Activated naive CD4-positive, alpha-beta T cell treated with anti-CD3 and anti-CD28 coated beads for 36 hours (primary cell): ENCODE measurements at regions not wholly inside any gene's neighbourhood (a gene's known extent, or its start where the extent isn't known, plus 50 kb on each side); places are given as distances from the start of the nearest gene placed in this dataset.
A peak's percentile ranks its signal among the peaks of the same experiment; 100 is the strongest.
"Not testable (repeated sequence)": the region's sequence is repeated elsewhere in the genome, so short reads cannot be mapped to it uniquely, and the experiment has no call there.

ENCODE experiments used
- CTCF ChIA-PET: fragments of 350-600 bp; sonication (Branson Sonifier 250); formaldehyde crosslinking; loops from one replicate; lab custom pipeline; 2021; ENCODE audit warnings: antibody characterized with exemption; lab: Charles Lee
- DNase-seq: peaks from one replicate; pipeline ENCODE4 v3.0.0-alpha.2; 2020
- H3K27ac Mint-ChIP-seq: one replicate; pipeline ENCODE4 v1.8.0; 2021; ENCODE audit warnings: mild to moderate bottlenecking, mixed read lengths
- H3K27me3 Mint-ChIP-seq: one replicate; pipeline ENCODE4 v1.8.0; 2021; ENCODE audit warnings: low read depth, mixed read lengths
- H3K36me3 Mint-ChIP-seq: one replicate; pipeline ENCODE4 v1.8.0; 2021; ENCODE audit warnings: low read depth, mixed read lengths
- H3K4me1 Mint-ChIP-seq: one replicate; pipeline ENCODE4 v1.8.0; 2021; ENCODE audit warnings: low read depth, mixed read lengths
- H3K4me3 Mint-ChIP-seq: one replicate; pipeline ENCODE4 v1.8.0; 2021; ENCODE audit warnings: mild to moderate bottlenecking, moderate library complexity, mixed read lengths
- H3K9me3 Mint-ChIP-seq: one replicate; pipeline ENCODE4 v1.8.0; 2021; ENCODE audit warnings: mixed read lengths
- intact Hi-C: fragments of 100-400 bp; cut with micrococcal nuclease; formaldehyde crosslinking; loops from one replicate; pipeline ENCODE4 v1.15.1; 2023

DNA sequence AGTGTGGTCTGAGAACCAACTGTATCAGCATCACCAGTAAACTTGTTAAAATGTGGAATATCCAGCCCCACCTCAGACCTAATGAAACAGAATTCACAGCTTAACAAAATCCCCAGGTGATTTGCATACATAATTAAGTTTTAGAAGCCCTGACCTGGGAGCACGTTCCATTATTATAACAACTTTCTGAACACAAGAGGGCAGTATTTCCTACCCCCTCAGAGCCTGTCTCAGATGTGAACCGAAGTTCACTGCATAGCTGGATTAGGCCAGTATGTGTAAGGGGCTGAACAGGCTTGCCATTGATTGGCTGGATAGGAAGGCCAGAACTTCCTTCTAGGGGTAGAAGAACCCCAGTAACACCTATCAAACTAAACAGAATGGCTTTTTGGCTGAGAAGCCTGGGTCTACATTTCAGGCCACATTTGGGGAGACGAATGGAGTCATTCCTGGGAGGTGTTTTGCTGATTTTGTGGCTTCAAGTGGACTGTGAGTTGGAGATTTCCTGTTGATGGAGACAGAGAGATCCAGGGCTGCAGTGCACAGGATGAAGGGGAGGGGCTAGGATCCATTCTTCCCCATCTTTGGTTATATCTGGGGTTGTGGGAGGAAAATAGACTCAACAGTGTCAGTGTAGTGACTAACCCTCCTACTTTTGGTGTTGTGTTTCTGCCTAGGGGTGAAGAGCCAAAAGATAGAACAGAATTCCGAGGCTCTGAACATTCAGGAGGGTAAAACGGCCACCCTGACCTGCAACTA, 94.7 kb upstream of the OR4E1 start:
- intact Hi-C loops, result loop anchor here (1.0 to 5.0 kb wide), 5 partner anchors 19 to 802 kb away; no protein-coding TSS in a partner anchor
- H3K4me3 Mint-ChIP-seq, result peak overlapping the region; percentile 72
- CTCF ChIA-PET, result interaction anchor here (0.6 to 1.7 kb wide), 20 partner anchors 11 to 1225 kb away, joined by 3 to 8 read pairs (median 4); no protein-coding TSS in a partner anchor
- H3K9me3 Mint-ChIP-seq, result no peaks in the 10 kb centered on the region
- H3K36me3 Mint-ChIP-seq, result no peaks in the 10 kb centered on the region
- peak; percentile 39 for DNase-seq
- H3K27me3 Mint-ChIP-seq, result no peaks in the 10 kb centered on the region
- H3K27ac Mint-ChIP-seq, result peak overlapping the region; percentile 83
- H3K4me1 Mint-ChIP-seq, result peaks cover 9% of the 10 kb centered on the region

DNA sequence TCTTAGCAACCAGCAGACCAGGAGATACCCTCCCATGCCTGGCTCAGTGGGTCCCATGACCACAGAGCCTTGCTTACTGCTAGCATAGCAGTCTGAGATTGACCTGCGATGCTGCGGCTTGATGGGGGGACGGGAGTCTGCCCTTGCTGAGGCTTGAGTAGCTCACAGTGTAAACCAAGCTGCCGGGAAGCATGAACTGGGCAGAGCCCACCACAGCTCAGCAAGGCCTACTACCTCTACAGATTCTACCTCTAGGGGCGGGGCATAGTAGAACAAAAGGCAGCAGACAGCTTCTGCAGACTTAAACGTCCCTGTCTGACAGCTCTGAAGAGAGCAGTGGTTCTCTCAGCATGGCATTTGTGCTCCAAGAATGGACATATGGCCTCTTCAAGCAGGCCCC, 86.7 kb upstream of the OR4E1 start:
- CTCF ChIA-PET, result interaction anchor here (1.5 to 1.9 kb wide), 2 partner anchors 11 to 65 kb away, joined by 7 to 8 read pairs; no protein-coding TSS in a partner anchor
- H3K36me3 Mint-ChIP-seq, intact Hi-C loops, H3K27ac Mint-ChIP-seq, H3K4me1 Mint-ChIP-seq, H3K9me3 Mint-ChIP-seq, H3K4me3 Mint-ChIP-seq, DNase-seq: not testable (repeated sequence)
- H3K27me3 Mint-ChIP-seq, result peaks cover 11% of the 10 kb centered on the region

DNA sequence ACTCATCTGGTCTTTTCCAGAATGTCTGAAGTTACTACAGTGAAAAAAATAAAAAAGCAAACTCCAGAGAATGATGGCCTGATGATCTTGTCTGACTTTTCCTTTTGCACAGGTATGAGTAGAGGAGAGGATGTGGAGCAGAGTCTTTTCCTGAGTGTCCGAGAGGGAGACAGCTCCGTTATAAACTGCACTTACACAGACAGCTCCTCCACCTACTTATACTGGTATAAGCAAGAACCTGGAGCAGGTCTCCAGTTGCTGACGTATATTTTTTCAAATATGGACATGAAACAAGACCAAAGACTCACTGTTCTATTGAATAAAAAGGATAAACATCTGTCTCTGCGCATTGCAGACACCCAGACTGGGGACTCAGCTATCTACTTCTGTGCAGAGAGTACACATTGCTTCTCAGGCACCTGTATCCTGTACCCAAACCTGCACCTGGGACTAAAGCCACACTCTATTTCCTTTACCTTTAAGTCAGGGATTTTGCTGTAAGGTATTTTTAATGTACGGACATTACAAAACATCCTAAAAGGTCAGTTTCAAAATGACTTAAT, 75.8 kb upstream of the OR4E1 start:
- Mint-ChIP-seq H3K4me3 (peak overlapping the region; percentile 71), H3K27me3 (peaks cover 4% of the 10 kb centered on the region), H3K4me1 (peaks cover 10% of the 10 kb centered on the region), H3K36me3 (no peaks in the 10 kb centered on the region), H3K9me3 (no peaks in the 10 kb centered on the region), H3K27ac (peak overlapping the region; percentile 67)
- no peak for DNase-seq
- intact Hi-C loops, result loop anchor here (2.0 kb wide), 2 partner anchors 15 to 19 kb away; no protein-coding TSS in a partner anchor
- CTCF ChIA-PET, result interaction anchor here (0.6 to 2.1 kb wide), 25 partner anchors 9 to 907 kb away, joined by 3 to 9 read pairs (median 4); no protein-coding TSS in a partner anchor

DNA sequence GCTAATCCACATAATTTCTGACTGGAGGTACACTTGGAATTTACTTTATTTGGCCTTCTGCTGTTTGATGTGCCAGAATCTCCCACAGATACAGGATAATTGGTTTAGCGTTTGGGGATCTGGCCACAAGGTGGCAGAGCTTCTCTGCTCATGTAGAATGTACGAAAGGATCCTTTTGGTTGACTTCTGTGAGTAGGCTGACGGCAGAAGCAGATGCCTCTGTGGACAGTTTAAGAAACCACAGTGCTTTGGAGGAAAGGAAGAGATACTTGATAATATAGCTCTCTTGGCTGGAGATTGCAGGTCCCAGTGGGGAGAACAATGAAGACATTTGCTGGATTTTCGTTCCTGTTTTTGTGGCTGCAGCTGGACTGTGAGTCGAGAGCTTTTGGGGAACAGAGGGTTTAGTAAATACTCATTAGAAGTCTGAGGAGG, 75.3 kb upstream of the OR4E1 start:
- Mint-ChIP-seq H3K36me3 (no peaks in the 10 kb centered on the region), H3K27ac (peak overlapping the region; percentile 67), H3K4me1 (peaks cover 10% of the 10 kb centered on the region), H3K27me3 (peaks cover 4% of the 10 kb centered on the region), H3K4me3 (peak overlapping the region; percentile 71), H3K9me3 (no peaks in the 10 kb centered on the region)
- CTCF ChIA-PET, result interaction anchor here (0.6 to 2.1 kb wide), 20 partner anchors 8 to 808 kb away, joined by 3 to 9 read pairs (median 4); no protein-coding TSS in a partner anchor
- peak; percentile 81 for DNase-seq
- intact Hi-C loops, result loop anchor here (2.0 kb wide), 2 partner anchors 14 to 20 kb away; no protein-coding TSS in a partner anchor

DNA sequence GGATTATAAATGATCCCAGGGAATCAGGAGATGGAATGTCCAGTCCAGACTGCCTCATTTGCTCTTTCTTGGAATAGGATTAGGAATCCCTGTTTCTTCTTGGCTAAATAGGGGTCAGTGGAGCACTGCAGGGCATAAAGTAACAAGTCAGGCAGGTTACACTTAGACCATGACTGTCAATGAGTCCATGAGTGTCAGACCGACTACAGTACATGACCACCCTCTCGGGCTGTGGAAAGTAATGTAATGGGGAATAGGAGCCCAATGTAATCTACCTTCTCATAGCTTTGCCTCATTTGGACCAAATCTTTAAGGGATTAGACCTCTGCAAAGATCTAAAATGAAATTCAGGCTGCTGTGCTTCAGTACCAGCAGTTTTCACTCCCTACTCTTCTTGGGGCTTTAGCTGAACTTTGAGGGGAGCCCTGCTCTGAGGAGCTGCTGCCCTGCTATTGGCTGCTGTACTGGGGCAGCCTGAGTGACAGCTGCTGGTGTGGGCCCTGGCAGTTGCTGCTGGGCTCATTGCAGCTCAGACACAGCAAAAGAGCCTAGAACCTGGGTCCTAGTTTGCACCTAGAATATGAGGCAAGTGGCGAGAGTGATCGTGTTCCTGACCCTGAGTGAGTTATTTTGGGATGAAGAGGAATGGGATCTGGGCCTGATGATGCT, 62.2 kb upstream of the OR4E1 start:
- CTCF ChIA-PET, result interaction anchor here (0.6 to 2.9 kb wide), 6 partner anchors 13 to 65 kb away, joined by 3 to 27 read pairs (median 6); no protein-coding TSS in a partner anchor
- peaks cover 27% of the 10 kb centered on the region for H3K27me3 Mint-ChIP-seq
- H3K4me1 Mint-ChIP-seq, result peaks cover 6% of the 10 kb centered on the region
- DNase-seq, result no peak
- peak overlapping the region; percentile 65 for H3K27ac Mint-ChIP-seq
- intact Hi-C loops, result loop anchor here (2.0 to 10.0 kb wide), 3 partner anchors 13 to 832 kb away; no protein-coding TSS in a partner anchor
- H3K9me3 Mint-ChIP-seq, result no peaks in the 10 kb centered on the region
- H3K4me3 Mint-ChIP-seq, result peak overlapping the region; percentile 61
- no peaks in the 10 kb centered on the region for H3K36me3 Mint-ChIP-seq

DNA sequence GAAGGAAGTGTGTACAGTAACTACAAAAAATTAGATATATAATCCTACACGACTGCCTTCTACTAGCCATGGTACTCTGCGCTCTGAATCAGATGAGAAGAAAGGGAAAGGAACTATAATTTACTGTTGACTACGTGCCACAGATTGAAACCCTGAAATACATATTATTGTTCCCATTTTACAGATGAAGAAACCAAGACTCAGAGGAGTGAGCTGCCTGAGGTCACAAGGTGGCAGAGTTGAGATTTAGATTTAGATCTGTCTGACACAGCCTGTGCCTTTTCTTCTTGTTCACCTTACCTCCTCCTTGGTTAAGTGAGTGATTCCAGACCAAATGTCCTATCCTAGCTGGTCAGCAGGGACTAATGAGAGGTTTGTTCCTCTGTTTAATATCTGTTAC, 61.6 kb upstream of the OR4E1 start:
- no peak for DNase-seq
- H3K36me3 Mint-ChIP-seq, result no peaks in the 10 kb centered on the region
- H3K9me3 Mint-ChIP-seq, result no peaks in the 10 kb centered on the region
- intact Hi-C loops, result loop anchor here (2.0 to 10.0 kb wide), 3 partner anchors 14 to 832 kb away; no protein-coding TSS in a partner anchor
- peak overlapping the region; percentile 65 for H3K27ac Mint-ChIP-seq
- peaks cover 10% of the 10 kb centered on the region for H3K4me1 Mint-ChIP-seq
- CTCF ChIA-PET, result interaction anchor here (1.0 to 2.9 kb wide), 9 partner anchors 12 to 91 kb away, joined by 3 to 27 read pairs (median 3); no protein-coding TSS in a partner anchor
- peaks cover 23% of the 10 kb centered on the region for H3K27me3 Mint-ChIP-seq
- peak overlapping the region; percentile 61 for H3K4me3 Mint-ChIP-seq

DNA sequence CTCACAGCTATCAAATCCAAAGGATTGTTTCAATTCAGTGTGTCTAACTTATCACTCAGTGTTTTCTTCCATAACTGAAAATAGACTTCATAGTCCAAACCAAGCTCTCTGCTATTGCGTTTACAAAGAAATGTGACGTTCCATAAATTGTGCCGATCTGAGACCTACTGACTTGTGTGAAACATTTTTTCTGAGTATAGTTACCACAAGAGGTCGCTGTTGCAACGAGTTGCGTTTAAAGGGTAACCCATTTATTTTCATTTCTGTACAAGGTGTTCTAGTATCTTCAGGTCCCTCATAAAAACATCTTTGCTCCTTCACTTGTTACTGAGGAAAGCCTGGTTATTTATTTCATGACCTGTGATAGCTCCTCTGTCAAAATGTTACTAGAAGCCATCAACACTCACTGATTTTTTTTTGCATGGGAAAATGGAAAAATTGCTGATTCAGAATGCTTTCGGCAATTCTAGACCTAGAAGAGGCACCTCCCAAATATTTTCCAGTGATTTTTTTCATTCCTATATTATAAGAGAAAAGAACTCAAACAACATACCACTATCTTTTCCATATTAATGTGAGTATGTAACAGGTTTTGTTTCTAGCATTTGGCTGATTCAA, 60.9 kb upstream of the OR4E1 start:
- H3K4me1 Mint-ChIP-seq, result peaks cover 16% of the 10 kb centered on the region
- intact Hi-C loops, result loop anchor here (2.0 to 10.0 kb wide), 4 partner anchors 14 to 833 kb away; no protein-coding TSS in a partner anchor
- CTCF ChIA-PET, result interaction anchor here (0.8 to 2.9 kb wide), 13 partner anchors 8 to 1015 kb away, joined by 3 to 27 read pairs (median 3); no protein-coding TSS in a partner anchor
- peaks cover 16% of the 10 kb centered on the region for H3K27me3 Mint-ChIP-seq
- no peaks in the 10 kb centered on the region for H3K9me3 Mint-ChIP-seq
- peak overlapping the region; percentile 65 for H3K27ac Mint-ChIP-seq
- no peaks in the 10 kb centered on the region for H3K36me3 Mint-ChIP-seq
- H3K4me3 Mint-ChIP-seq, result peak overlapping the region; percentile 61
- peak; percentile 66 for DNase-seq

DNA sequence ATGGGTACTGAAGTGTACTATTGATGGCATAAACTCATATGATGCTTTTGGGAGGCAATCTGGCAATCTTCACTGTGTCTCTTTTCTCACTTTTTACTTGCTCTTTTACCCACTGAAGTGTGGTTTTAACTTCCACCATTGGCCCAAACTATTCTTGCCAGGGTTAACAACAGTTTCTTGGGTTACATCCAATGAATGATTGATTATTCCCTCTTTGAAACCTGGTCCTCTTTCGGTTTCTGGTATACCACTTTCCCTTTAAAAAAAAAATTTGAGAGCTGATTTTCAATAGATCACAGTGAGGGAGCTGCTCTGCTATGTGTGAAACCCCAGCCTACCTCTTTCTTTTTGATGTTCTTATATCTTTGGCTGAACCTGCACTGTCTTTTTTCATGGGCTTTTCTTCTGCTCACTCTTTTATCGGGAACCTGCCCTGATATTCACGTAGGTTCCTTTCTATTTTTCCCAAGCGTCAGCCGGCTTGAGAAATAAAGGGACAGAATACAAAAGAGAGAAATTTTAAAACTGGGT, 56.1 kb upstream of the OR4E1 start:
- peak overlapping the region; percentile 40 for H3K4me3 Mint-ChIP-seq
- peaks cover 18% of the 10 kb centered on the region for H3K4me1 Mint-ChIP-seq
- peak overlapping the region; percentile 59 for H3K27ac Mint-ChIP-seq
- peaks cover 3% of the 10 kb centered on the region for H3K27me3 Mint-ChIP-seq
- CTCF ChIA-PET, result interaction anchor here (0.7 kb wide), 1 partner anchor 18 kb away, joined by 3 read pairs; no protein-coding TSS in a partner anchor
- H3K36me3 Mint-ChIP-seq, result no peaks in the 10 kb centered on the region
- intact Hi-C loops, result loop anchor here (5.0 to 10.0 kb wide), 2 partner anchors 95 to 828 kb away; no protein-coding TSS in a partner anchor
- no peak for DNase-seq
- no peaks in the 10 kb centered on the region for H3K9me3 Mint-ChIP-seq

DNA sequence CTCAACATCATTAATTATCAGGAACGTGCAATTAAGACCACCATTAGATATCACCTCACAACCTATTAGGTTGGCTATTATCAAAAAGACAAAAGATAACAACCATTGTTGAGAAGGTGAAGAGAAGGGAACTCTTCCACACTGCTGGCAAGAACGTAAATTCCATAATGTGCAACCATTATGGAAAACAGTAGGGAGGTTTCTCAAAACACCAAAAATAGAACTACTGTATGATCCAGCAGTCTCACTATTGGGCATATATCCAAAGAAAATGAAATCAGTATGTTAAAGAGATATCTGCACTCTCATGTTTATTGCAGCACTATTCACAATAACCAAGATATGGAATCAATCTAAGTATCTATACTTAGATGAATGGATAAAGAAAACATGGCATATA, 51.6 kb upstream of the OR4E1 start:
- CTCF ChIA-PET, result interaction anchor here (3.7 to 4.0 kb wide), 2 partner anchors 10 to 13 kb away, joined by 13 to 27 read pairs; no protein-coding TSS in a partner anchor
- DNase-seq, result no peak
- peaks cover 9% of the 10 kb centered on the region for H3K4me1 Mint-ChIP-seq
- peaks cover 12% of the 10 kb centered on the region for H3K27me3 Mint-ChIP-seq
- H3K9me3 Mint-ChIP-seq, result no peaks in the 10 kb centered on the region
- no peaks in the 10 kb centered on the region for H3K36me3 Mint-ChIP-seq
- H3K4me3 Mint-ChIP-seq, result no peak overlapping the region
- intact Hi-C loops, result no loop called here
- no peak overlapping the region for H3K27ac Mint-ChIP-seq

DNA sequence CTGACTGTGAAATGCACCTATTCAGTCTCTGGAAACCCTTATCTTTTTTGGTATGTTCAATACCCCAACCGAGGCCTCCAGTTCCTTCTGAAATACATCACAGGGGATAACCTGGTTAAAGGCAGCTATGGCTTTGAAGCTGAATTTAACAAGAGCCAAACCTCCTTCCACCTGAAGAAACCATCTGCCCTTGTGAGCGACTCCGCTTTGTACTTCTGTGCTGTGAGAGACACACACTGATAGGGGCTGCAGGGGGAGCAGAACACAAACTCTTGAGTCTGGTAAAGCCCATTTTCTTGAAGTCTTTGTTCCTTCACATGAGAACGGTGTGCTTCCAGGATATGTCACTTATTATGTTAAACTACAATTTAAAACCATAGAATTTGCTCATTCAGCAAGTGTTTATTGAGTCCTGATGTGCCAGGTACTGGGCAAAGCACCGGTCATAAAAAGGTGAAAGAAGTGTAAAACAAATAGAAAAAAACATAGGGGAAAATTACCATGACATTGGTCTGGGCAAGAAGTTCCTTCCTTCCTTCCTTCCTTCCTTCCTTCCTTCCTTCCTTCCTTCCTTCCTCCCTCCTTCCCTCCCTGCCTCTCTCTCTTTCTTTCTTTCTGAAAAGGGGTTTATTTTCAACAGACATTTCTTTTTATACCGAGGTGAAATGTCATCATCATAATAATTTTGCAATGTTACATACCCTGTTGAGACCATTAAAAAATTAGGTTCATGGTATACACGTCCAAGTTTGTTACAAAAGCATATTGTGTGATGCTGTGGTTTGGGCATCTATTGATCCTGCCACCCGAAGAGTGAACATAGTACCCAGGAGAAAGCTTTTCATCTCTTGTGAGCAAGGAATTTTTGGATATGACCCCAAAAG, 50.7 kb upstream of the OR4E1 start:
- Mint-ChIP-seq H3K9me3 (no peaks in the 10 kb centered on the region), H3K4me3 (peak overlapping the region; percentile 71), H3K27me3 (peaks cover 12% of the 10 kb centered on the region), H3K4me1 (peaks cover 2% of the 10 kb centered on the region), H3K27ac (peak overlapping the region; percentile 58), H3K36me3 (no peaks in the 10 kb centered on the region)
- DNase-seq, result no peak
- CTCF ChIA-PET, result interaction anchor here (0.6 to 4.6 kb wide), 12 partner anchors 11 to 846 kb away, joined by 3 to 40 read pairs (median 4); no protein-coding TSS in a partner anchor
- intact Hi-C loops, result no loop called here
